ENCODE measurements at regions not wholly inside any gene's neighbourhood (a gene's known extent, or its start where the extent isn't known, plus 50 kb on each side); places are given as distances from the start of the nearest gene placed in this dataset.

- peak; percentile 13 for DNase-seq (ENCODE audit: low read depth)
Observed at GRCh38 chr6:48183811-48184605, 73.0 kb upstream of the PTCHD4 start.

- DNase-seq (ENCODE audit: low read depth): peak; percentile 21
Observed at GRCh38 chr6:48183178-48183577, 72.2 kb upstream of the PTCHD4 start.

GRCh38 chr6:48178700-48179099 is 67.7 kb upstream of the PTCHD4 start:
- DNase-seq (ENCODE audit: low read depth): no peak

GRCh38 chr6:48177786-48178185 is 66.8 kb upstream of the PTCHD4 start:
- DNase-seq (ENCODE audit: low read depth): no peak

GRCh38 chr6:48176645-48177308 is 65.8 kb upstream of the PTCHD4 start:
- DNase-seq (ENCODE audit: low read depth): no peak

GRCh38 chr6:48169635-48170034 is 58.6 kb upstream of the PTCHD4 start:
- DNase-seq (ENCODE audit: low read depth): no peak

Measured in myocyte (in vitro differentiated cells).